NCI-H1417 treated with DMSO at 0.1 percent for 48 hours (cell line): ENCODE measurements at regions not wholly inside any gene's neighbourhood (a gene's known extent, or its start where the extent isn't known, plus 50 kb on each side); places are given as distances from the start of the nearest gene placed in this dataset.

Experiments
- DNase-seq: peaks from one replicate; lab custom pipeline; 2025; lab: John Stamatoyannopoulos, UW

DNA sequence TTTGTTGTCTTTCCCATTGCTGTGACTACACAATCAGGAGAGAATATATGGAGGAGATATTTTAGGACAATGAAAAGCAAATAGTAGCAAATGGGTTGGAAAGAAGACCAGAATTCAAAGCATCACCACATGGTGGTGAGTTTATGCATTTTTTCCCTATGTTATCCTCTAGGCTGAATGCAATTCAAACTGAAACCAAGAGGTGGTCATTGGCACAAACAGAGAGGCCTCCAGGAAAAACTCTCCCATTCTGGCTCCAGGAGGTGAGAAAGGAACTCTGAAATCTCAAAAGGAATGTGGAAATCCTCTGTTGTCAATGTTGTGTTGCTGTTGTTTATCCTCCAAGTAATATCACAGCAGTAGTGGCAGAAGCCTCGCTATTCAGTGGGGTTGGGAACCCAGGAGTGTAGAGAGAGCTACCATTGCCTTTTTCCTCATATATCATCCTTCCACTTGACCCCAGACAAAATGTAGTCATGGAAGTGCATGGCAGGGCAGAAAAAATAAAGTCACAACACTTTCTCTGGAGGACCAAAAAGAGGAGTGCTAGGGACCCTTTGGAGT, 819.1 kb downstream of the GRID1 start:
- DNase-seq, result no peak

DNA sequence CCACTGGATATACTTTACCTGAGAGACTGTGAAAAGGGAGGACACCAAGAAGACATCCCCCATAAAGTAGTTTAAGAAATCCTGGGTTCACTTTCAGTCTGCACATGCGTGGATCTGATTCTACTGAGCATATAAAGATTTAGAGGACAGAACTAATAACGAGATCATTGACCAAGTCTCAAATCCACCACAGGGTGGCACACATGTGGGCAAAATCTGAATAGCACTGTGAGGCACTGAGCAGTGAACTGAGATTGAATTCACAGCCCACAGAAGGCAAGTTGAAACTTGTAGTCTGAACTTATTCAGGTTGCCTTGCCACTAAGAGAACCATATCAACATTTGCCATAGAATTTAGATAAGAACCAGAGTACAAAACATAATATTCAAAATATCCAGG, 818.6 kb downstream of the GRID1 start:
- DNase-seq, result no peak
